CD4-positive, alpha-beta T cell (primary cell): ENCODE measurements at regions not wholly inside any gene's neighbourhood (a gene's known extent, or its start where the extent isn't known, plus 50 kb on each side); places are given as distances from the start of the nearest gene placed in this dataset.

Experiments used
- ATAC-seq: fragments of 200-7000 bp; cut with Tn5 transposase; one replicate; pipeline ENCODE4 v1.10.0; 2022; ENCODE audit warnings: mild to moderate bottlenecking; ENCODE audit not compliant: poor library complexity
- CTCF ChIA-PET: fragments of 350-600 bp; sonication (Branson Sonifier 250); formaldehyde crosslinking; loops from one replicate; lab custom pipeline; 2021; ENCODE audit warnings: antibody characterized with exemption, inconsistent platforms; lab: Charles Lee
- POLR2A ChIA-PET: fragments of 350-600 bp; sonication (Branson Sonifier 250); formaldehyde crosslinking; loops from one replicate; lab custom pipeline; 2021; ENCODE audit warnings: antibody characterized with exemption, inconsistent platforms; lab: Charles Lee
- DNase-seq, 14 experiments: peaks; one replicate each; pipeline ENCODE4 v3.0.0-alpha.2; 2013 to 2020; ENCODE audit warnings: mixed read lengths in 2 of 14
- H3K27ac ChIP-seq, 2 donors: one replicate each; pipeline versions ENCODE4 v1.5.1 to v1.7.0; 2013; ENCODE audit warnings: low read length in 2 of 2, low read depth in 1 of 2, mild to moderate bottlenecking in 1 of 2
- H3K27me3 ChIP-seq, 2 experiments: 1 replicate in 1 of 2; 2 replicates in 1 of 2; pipeline versions ENCODE4 v1.6.1 to v1.7.0; 2013; ENCODE audit warnings: low read length in 2 of 2, control low read depth in 1 of 2, mild to moderate bottlenecking in 1 of 2, moderate library complexity in 1 of 2; ENCODE audit not compliant: insufficient read depth in 2 of 2, control insufficient read depth in 1 of 2
- H3K36me3 ChIP-seq: one replicate; pipeline ENCODE4 v1.6.1; 2013; ENCODE audit warnings: low read length, control low read depth; ENCODE audit not compliant: insufficient read depth
- H3K4me1 ChIP-seq: one replicate; pipeline ENCODE4 v1.6.1; 2013; ENCODE audit warnings: low read length, control low read depth; ENCODE audit not compliant: insufficient read depth
- H3K4me3 ChIP-seq: one replicate; pipeline ENCODE4 v1.5.1; 2013; ENCODE audit warnings: mild to moderate bottlenecking, low read length, moderate library complexity
- H3K9me3 ChIP-seq, 2 experiments: 1 replicate in 1 of 2; 2 replicates in 1 of 2; pipeline versions ENCODE4 v1.6.1 to v1.7.0; 2013; ENCODE audit warnings: low read length in 2 of 2, mild to moderate bottlenecking in 2 of 2, control low read depth in 1 of 2, moderate library complexity in 1 of 2; ENCODE audit not compliant: control insufficient read depth in 1 of 2, insufficient read depth in 1 of 2
- H3K27ac Mint-ChIP-seq: one replicate; pipeline ENCODE4 v1.8.0; 2020; ENCODE audit warnings: mixed read lengths
- H3K27me3 Mint-ChIP-seq: one replicate; pipeline ENCODE4 v1.8.0; 2021; ENCODE audit warnings: mixed read lengths
- H3K36me3 Mint-ChIP-seq: one replicate; pipeline ENCODE4 v1.8.0; 2021; ENCODE audit warnings: low read depth, mixed read lengths
- H3K4me1 Mint-ChIP-seq: one replicate; pipeline ENCODE4 v1.8.0; 2021; ENCODE audit warnings: low read depth, mixed read lengths
- H3K4me3 Mint-ChIP-seq: one replicate; pipeline ENCODE4 v1.8.0; 2020; ENCODE audit warnings: mild to moderate bottlenecking, mixed read lengths
- H3K9me3 Mint-ChIP-seq: one replicate; pipeline ENCODE4 v1.8.0; 2020; ENCODE audit warnings: mixed read lengths
- intact Hi-C, 2 experiments: fragments of 100-400 bp; cut with DNase I in 1 of 2; cut with micrococcal nuclease in 1 of 2; formaldehyde crosslinking; loops; one replicate each; pipeline versions ENCODE4 v1.15.1 to v1.9.0; 2023 to 2025; cut with DNase I, micrococcal nuclease
- TF ChIP-seq, protein P1 (sequence below): fragments of 200-600 bp; IDR thresholded peaks from one replicate; pipeline ENCODE4 v1.8.0; 2022; ENCODE audit warnings: antibody characterized with exemption, mild to moderate bottlenecking

DNA sequence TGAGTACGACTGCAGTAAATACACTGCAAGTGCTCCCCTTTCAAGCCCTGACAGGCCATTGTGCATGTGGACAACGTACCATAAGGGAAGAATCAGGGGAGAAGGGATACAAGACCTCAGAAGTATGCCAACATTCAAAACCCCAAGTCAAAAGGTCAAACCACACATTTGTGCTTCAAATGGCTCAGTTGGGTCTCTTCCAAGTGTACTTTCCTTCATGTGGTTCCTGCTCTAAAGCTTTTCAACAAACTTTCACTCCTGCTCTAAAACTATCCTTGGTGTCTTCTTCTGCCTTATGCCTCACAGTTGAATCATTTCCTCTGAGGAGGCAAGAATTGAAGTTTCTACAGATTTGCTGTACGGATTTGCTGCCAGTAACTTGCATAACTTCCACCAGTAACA is 305.7 kb upstream of the SLIT2 start:
- H3K27ac ChIP-seq: no peak overlapping the region
- Mint-ChIP-seq H3K27me3 (no peaks in the 10 kb centered on the region), H3K27ac (no peak overlapping the region), H3K4me3 (no peak overlapping the region), H3K4me1 (no peaks in the 10 kb centered on the region), H3K9me3 (peaks cover 10% of the 10 kb centered on the region), H3K36me3 (no peaks in the 10 kb centered on the region)
- ATAC-seq (no peak), DNase-seq (no peak)
- ChIA-PET POLR2A (no interaction called here), CTCF (no interaction called here)
- H3K36me3 ChIP-seq: no peaks in the 10 kb centered on the region
- TF ChIP-seq, protein P1, sequence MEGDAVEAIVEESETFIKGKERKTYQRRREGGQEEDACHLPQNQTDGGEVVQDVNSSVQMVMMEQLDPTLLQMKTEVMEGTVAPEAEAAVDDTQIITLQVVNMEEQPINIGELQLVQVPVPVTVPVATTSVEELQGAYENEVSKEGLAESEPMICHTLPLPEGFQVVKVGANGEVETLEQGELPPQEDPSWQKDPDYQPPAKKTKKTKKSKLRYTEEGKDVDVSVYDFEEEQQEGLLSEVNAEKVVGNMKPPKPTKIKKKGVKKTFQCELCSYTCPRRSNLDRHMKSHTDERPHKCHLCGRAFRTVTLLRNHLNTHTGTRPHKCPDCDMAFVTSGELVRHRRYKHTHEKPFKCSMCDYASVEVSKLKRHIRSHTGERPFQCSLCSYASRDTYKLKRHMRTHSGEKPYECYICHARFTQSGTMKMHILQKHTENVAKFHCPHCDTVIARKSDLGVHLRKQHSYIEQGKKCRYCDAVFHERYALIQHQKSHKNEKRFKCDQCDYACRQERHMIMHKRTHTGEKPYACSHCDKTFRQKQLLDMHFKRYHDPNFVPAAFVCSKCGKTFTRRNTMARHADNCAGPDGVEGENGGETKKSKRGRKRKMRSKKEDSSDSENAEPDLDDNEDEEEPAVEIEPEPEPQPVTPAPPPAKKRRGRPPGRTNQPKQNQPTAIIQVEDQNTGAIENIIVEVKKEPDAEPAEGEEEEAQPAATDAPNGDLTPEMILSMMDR: no peak
- H3K27me3 ChIP-seq: no peaks in the 10 kb centered on the region
- intact Hi-C loops: no loop called here
- no peak overlapping the region for H3K4me3 ChIP-seq
- no peaks in the 10 kb centered on the region for H3K4me1 ChIP-seq
- no peaks in the 10 kb centered on the region for H3K9me3 ChIP-seq

GRCh38 chr4:19945501-19945900 is 306.2 kb upstream of the SLIT2 start:
- H3K27ac ChIP-seq: no peak overlapping the region
- Mint-ChIP-seq H3K4me1 (no peaks in the 10 kb centered on the region), H3K4me3 (no peak overlapping the region), H3K27ac (no peak overlapping the region), H3K27me3 (no peaks in the 10 kb centered on the region), H3K9me3 (peaks cover 10% of the 10 kb centered on the region), H3K36me3 (no peaks in the 10 kb centered on the region)
- no peak overlapping the region for H3K4me3 ChIP-seq
- no peaks in the 10 kb centered on the region for H3K27me3 ChIP-seq
- H3K9me3 ChIP-seq: no peaks in the 10 kb centered on the region
- no peaks in the 10 kb centered on the region for H3K36me3 ChIP-seq
- DNase-seq: no peak
- intact Hi-C loops: no loop called here
- ChIA-PET CTCF (no interaction called here), POLR2A (no interaction called here)
- ATAC-seq: no peak
- TF ChIP-seq, protein P1: no peak
- H3K4me1 ChIP-seq: no peaks in the 10 kb centered on the region

DNA sequence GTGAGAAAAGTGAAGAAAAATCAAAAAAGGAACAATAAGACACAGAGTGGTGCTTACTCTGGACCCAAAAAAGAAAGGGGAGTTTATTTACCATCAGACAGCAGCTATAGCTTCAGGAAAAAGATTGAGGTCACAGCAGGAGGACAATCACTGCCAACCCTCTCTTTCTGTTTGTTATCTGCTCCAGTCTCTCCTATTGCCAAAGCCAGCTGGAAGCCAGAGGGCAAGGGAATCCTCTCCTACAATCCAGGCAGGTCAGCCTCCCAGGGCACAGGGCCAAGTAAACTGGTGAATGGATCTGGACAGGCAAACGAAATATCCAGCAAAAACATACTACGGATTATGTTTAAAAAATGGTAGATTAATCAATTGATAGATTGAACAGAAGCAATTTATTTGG is 306.9 kb upstream of the SLIT2 start:
- Mint-ChIP-seq H3K4me1 (no peaks in the 10 kb centered on the region), H3K27ac (no peak overlapping the region), H3K36me3 (no peaks in the 10 kb centered on the region), H3K27me3 (no peaks in the 10 kb centered on the region), H3K9me3 (peaks cover 10% of the 10 kb centered on the region), H3K4me3 (no peak overlapping the region)
- H3K27ac ChIP-seq: no peak overlapping the region
- ChIA-PET CTCF (no interaction called here), POLR2A (no interaction called here)
- no peak for DNase-seq
- no peaks in the 10 kb centered on the region for H3K27me3 ChIP-seq
- no peaks in the 10 kb centered on the region for H3K9me3 ChIP-seq
- ATAC-seq: no peak
- intact Hi-C loops: no loop called here
- no peak overlapping the region for H3K4me3 ChIP-seq
- TF ChIP-seq, protein P1: no peak
- H3K4me1 ChIP-seq: no peaks in the 10 kb centered on the region
- no peaks in the 10 kb centered on the region for H3K36me3 ChIP-seq
